HEK293T (cell line): ENCODE measurements at regions not wholly inside any gene's neighbourhood (a gene's known extent, or its start where the extent isn't known, plus 50 kb on each side); places are given as distances from the start of the nearest gene placed in this dataset.

Source experiments
- CTCF ChIA-PET: fragments of 350-600 bp; formaldehyde crosslinking; extraction: SDS; loops from one replicate; lab custom pipeline; 2021; ENCODE audit warnings: antibody characterized with exemption, inconsistent platforms; lab: Yijun Ruan, JAX
- POLR2A ChIA-PET: fragments of 350-600 bp; formaldehyde crosslinking; extraction: SDS; loops from one replicate; lab custom pipeline; 2020; ENCODE audit warnings: antibody characterized with exemption, inconsistent platforms; lab: Yijun Ruan, JAX
- DNase-seq: peaks from one replicate; pipeline ENCODE4 v3.0.0; 2012; ENCODE audit warnings: mixed read lengths; ENCODE audit errors: extremely low spot score
- ARNT ChIP-seq: fragments of 450-650 bp; IDR thresholded peaks from 2 replicates; pipeline ENCODE4 v1.6.1; 2017; ENCODE audit warnings: mild to moderate bottlenecking
- BHLHE40 ChIP-seq: fragments of 450-650 bp; IDR thresholded peaks from 2 replicates; pipeline ENCODE4 v1.6.1; 2016; ENCODE audit warnings: mild to moderate bottlenecking, moderate library complexity, borderline replicate concordance
- CTBP1 ChIP-seq: fragments of 450-650 bp; IDR thresholded peaks from 2 replicates; pipeline ENCODE4 v1.6.1; 2016; ENCODE audit warnings: borderline replicate concordance
- ELF4 ChIP-seq: fragments of 450-650 bp; IDR thresholded peaks from 2 replicates; pipeline ENCODE4 v1.6.1; 2017; ENCODE audit warnings: antibody characterized with exemption
- FOXA1 ChIP-seq: fragments of 450-650 bp; IDR thresholded peaks from 2 replicates; pipeline ENCODE4 v1.6.1; 2016; ENCODE audit warnings: mild to moderate bottlenecking
- FOXK2 ChIP-seq: fragments of 450-650 bp; IDR thresholded peaks from 2 replicates; pipeline ENCODE4 v1.6.1; 2016; ENCODE audit warnings: mild to moderate bottlenecking
- FOXM1 ChIP-seq: fragments of 450-650 bp; IDR thresholded peaks from 2 replicates; pipeline ENCODE4 v1.6.1; 2017; ENCODE audit warnings: mild to moderate bottlenecking, borderline replicate concordance
- HDGF ChIP-seq: fragments of 450-650 bp; IDR thresholded peaks from 2 replicates; pipeline ENCODE4 v1.6.1; 2017; ENCODE audit warnings: antibody characterized with exemption, borderline replicate concordance
- L3MBTL2 ChIP-seq: fragments of 450-650 bp; conservative IDR thresholded peaks from 2 replicates; pipeline ENCODE4 v1.6.1; 2016; ENCODE audit warnings: mild to moderate bottlenecking
- LEF1 ChIP-seq: fragments of 450-650 bp; IDR thresholded peaks from 2 replicates; pipeline ENCODE4 v1.6.1; 2017; ENCODE audit warnings: mild to moderate bottlenecking, borderline replicate concordance
- NFRKB ChIP-seq: fragments of 450-650 bp; IDR thresholded peaks from 2 replicates; pipeline ENCODE4 v1.6.1; 2016; ENCODE audit warnings: mild to moderate bottlenecking, moderate library complexity
- PKNOX1 ChIP-seq: fragments of 450-650 bp; IDR thresholded peaks from 2 replicates; pipeline ENCODE4 v1.6.1; 2016
- SP1 ChIP-seq: fragments of 450-650 bp; IDR thresholded peaks from 2 replicates; pipeline ENCODE4 v1.6.1; 2017
- SUZ12 ChIP-seq: fragments of 450-650 bp; IDR thresholded peaks from 2 replicates; pipeline ENCODE4 v1.6.1; 2016; ENCODE audit warnings: mild to moderate bottlenecking
- TARDBP ChIP-seq: fragments of 450-650 bp; IDR thresholded peaks from 2 replicates; pipeline ENCODE4 v1.6.1; 2016
- ZNF384 ChIP-seq: fragments of 450-650 bp; IDR thresholded peaks from 2 replicates; pipeline ENCODE4 v1.6.1; 2016

DNA sequence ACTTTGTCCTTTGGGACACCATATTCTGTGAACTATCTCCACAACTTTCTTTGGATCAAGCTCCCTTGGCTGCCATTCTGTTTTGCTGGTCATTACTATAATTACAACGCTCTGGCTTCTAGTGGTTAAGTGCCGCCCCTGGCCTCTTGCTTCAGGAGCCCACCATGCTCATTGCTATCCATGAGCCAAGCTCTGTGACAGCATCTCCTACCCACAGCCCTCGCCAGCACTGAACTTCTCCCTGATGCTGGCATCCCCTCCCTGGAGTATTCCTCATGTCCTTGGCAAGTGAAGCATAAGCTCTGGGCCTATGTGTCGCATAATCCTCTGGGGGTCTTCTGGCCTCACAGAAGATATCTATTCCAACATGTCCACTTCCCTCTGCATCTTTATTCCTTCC, 60.6 kb upstream of the DHX40 start:
- POLR2A ChIA-PET = no interaction called here
- no peak for DNase-seq
- CTCF ChIA-PET = no interaction called here
- TF ChIP-seq NFRKB = no peak
- no peak for TF ChIP-seq BHLHE40
- TF ChIP-seq L3MBTL2 = no peak
- TF ChIP-seq ARNT = no peak

DNA sequence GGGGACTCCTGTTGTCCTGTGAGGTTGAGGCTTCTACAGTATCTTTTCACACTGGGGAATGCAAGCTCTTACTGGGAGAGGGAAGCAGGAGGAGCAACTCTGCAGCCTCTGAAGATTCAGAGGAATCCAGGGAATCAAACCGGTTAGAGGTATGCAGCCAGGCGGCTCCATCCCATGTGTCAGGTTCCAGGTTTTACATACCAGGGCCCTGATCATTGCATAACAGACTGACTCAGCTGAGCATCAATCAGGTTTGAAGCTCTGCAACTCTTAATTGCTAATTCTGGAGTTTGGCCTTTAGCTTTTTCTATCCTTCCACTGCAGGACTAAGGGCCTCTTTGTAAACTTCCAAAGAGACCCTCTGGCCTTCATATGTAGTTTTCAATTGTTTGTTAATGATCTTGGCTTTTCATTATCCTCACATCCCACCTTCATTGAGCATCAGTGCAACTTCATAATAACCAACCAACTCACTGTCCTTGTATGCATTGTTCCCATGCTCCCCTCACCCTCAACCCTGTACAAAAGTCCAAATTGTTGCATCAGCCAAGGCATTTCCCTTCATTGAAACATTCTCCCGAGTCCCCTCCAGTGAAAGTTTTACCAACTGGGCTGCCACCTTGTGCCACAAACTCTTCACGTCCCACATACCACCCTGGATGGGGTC, 59.7 kb upstream of the DHX40 start:
- DNase-seq = no peak
- CTCF ChIA-PET = interaction anchor here (1.2 kb wide), 1 partner anchor 12 kb away, joined by 3 read pairs; no protein-coding TSS in a partner anchor
- POLR2A ChIA-PET = no interaction called here
- TF ChIP-seq LEF1 (no peak), SP1 (no peak), PKNOX1 (no peak), TARDBP (no peak), HDGF (no peak), NFRKB (no peak), SUZ12 (no peak), CTBP1 (no peak), ARNT (no peak), FOXM1 (no peak), FOXK2 (no peak), BHLHE40 (no peak), ZNF384 (no peak), ELF4 (no peak), L3MBTL2 (no peak), FOXA1 (no peak)

- no peak for DNase-seq
- no peak for TF ChIP-seq FOXK2
- no peak for TF ChIP-seq L3MBTL2
- no peak for TF ChIP-seq NFRKB
- no peak for TF ChIP-seq CTBP1
- TF ChIP-seq ARNT = no peak
- ChIA-PET POLR2A (no interaction called here), CTCF (interaction anchor here (1.2 kb wide), 1 partner anchor 13 kb away, joined by 3 read pairs; no protein-coding TSS in a partner anchor)
Observed at GRCh38 chr17:59506894-59507726, 58.3 kb upstream of the DHX40 start.

DNA sequence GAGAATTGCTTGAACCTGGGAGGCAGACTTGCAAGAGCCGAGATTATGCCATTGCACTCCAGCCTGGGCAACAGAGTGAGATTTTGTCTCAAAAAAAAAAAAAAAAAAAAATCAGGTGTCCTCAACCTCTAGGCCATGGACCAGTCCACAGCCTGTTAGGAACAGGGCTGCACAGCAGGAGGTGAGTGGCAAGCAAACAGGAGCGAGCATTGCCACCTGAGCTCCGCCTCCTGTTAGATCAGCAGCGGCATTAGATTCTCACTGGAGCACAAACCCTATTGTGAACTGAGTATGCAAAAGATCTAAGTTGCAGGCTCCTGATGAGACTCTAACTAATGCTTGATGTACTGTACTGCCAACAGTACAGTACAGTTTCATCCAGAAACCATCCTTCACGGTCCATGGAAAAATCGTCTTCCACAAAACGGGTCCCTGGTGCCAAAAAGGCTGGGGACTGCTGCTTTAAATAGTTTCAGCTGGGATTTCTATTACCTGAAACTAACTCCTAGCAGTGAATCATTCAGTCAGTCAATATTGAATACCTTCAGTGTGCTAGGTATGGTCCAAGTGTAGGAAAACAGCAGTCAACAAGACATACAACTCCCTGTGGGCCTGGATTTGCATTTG, 56.3 kb upstream of the DHX40 start:
- DNase-seq = no peak
- TF ChIP-seq NFRKB (no peak), LEF1 (no peak), ZNF384 (no peak), CTBP1 (no peak), L3MBTL2 (no peak), FOXA1 (no peak), TARDBP (no peak), SUZ12 (no peak)
- POLR2A ChIA-PET = interaction anchor here (1.0 kb wide), 1 partner anchor 15 kb away, joined by 4 read pairs; no protein-coding TSS in a partner anchor
- CTCF ChIA-PET = interaction anchor here (0.6 kb wide), 1 partner anchor 149 kb away, joined by 3 read pairs; no protein-coding TSS in a partner anchor

DNA sequence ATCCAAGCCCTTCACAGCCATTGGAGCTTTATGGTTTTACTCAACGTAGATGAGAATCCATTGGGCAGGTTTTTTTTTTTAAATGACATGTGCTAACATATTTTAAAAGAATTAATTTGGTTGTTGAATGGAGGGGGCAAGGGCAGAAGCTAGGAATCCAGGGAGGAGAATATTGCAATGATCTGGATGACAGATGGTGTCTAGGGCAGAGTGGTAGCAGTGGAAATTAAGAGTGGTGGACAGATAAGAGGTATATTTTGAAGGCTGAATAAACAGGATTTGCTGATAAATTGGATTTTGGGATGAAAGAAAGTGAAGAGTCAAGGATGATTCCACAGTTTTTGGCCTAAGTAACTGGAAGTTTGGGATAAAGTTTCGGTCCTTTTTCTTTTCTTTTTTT, 54.8 kb upstream of the DHX40 start:
- CTCF ChIA-PET = no interaction called here
- TF ChIP-seq ARNT = no peak
- TF ChIP-seq NFRKB = no peak
- no peak for TF ChIP-seq HDGF
- TF ChIP-seq ZNF384 = no peak
- TF ChIP-seq FOXM1 = no peak
- no peak for TF ChIP-seq TARDBP
- no peak for TF ChIP-seq SUZ12
- no peak for TF ChIP-seq FOXA1
- TF ChIP-seq L3MBTL2 = no peak
- TF ChIP-seq LEF1 = no peak
- TF ChIP-seq FOXK2 = no peak
- TF ChIP-seq ELF4 = no peak
- no peak for TF ChIP-seq CTBP1
- TF ChIP-seq PKNOX1 = no peak
- no peak for TF ChIP-seq SP1
- no peak for TF ChIP-seq BHLHE40
- no peak for DNase-seq
- POLR2A ChIA-PET = no interaction called here

DNA sequence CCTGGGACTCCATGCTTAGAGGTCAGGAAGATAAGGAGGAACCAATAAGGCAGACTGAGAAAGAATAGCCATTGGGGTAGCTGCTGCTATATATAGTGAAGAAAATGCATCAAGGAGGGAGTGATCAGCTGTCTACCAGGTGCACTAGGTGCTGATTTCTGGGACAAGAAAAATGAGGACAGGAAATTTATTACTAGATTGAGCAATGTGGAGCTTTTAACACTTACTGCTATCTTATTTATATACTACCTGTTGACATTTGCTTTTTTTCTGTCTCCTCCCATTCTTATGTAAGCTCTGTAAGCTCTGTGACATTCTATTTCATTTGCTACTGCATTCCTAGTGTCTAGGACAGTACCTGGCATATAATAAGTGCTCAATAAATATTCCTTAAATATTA, 53.7 kb upstream of the DHX40 start:
- no peak for TF ChIP-seq TARDBP
- DNase-seq = no peak
- ChIA-PET POLR2A (no interaction called here), CTCF (no interaction called here)
